CD8-positive, alpha-beta memory T cell (primary cell): ENCODE measurements at regions not wholly inside any gene's neighbourhood (a gene's known extent, or its start where the extent isn't known, plus 50 kb on each side); places are given as distances from the start of the nearest gene placed in this dataset.

Experiments
- CTCF ChIA-PET: fragments of 350-600 bp; sonication (Branson Sonifier 250); formaldehyde crosslinking; loops from one replicate; lab custom pipeline; 2021; ENCODE audit warnings: antibody characterized with exemption; lab: Charles Lee
- POLR2A ChIA-PET: fragments of 350-600 bp; sonication (Branson Sonifier 250); formaldehyde crosslinking; loops from one replicate; lab custom pipeline; 2021; ENCODE audit warnings: antibody characterized with exemption; lab: Charles Lee
- DNase-seq, 5 donors: peaks; one replicate each; pipeline versions ENCODE4 v3.0.0 to v3.0.0-alpha.2; 2020 to 2022; ENCODE audit warnings: mixed read lengths in 1 of 5
- H3K27ac ChIP-seq: one replicate; pipeline ENCODE4 v1.7.0; 2013; ENCODE audit warnings: low read depth, mild to moderate bottlenecking, low read length, moderate library complexity
- H3K27me3 ChIP-seq: 2 replicates; pipeline ENCODE4 v1.7.0; 2013; ENCODE audit warnings: low read length, mild to moderate bottlenecking; ENCODE audit not compliant: insufficient read depth, poor library complexity, severe bottlenecking
- H3K36me3 ChIP-seq: 2 replicates; pipeline ENCODE4 v1.7.0; 2013; ENCODE audit warnings: mild to moderate bottlenecking, low read length, moderate library complexity; ENCODE audit not compliant: insufficient read depth
- H3K4me1 ChIP-seq: 2 replicates; pipeline ENCODE4 v1.7.0; 2013; ENCODE audit warnings: mild to moderate bottlenecking, low read length, moderate library complexity; ENCODE audit not compliant: insufficient read depth
- H3K4me3 ChIP-seq: 2 replicates; pipeline ENCODE4 v1.7.0; 2013; ENCODE audit warnings: mild to moderate bottlenecking, low read length
- H3K9me3 ChIP-seq: 2 replicates; pipeline ENCODE4 v1.7.0; 2013; ENCODE audit warnings: mild to moderate bottlenecking, low read length
- H3K27ac Mint-ChIP-seq, 8 donors: one replicate each; pipeline ENCODE4 v1.8.0; 2020 to 2021; ENCODE audit warnings: mixed read lengths in 8 of 8, mild to moderate bottlenecking in 6 of 8, inconsistent platforms in 3 of 8, moderate library complexity in 3 of 8
- H3K27me3 Mint-ChIP-seq, 2 donors: one replicate each; pipeline ENCODE4 v1.8.0; 2020 to 2021; ENCODE audit warnings: mixed read lengths in 2 of 2, mild to moderate bottlenecking in 1 of 2, moderate library complexity in 1 of 2
- H3K36me3 Mint-ChIP-seq, 3 donors: one replicate each; pipeline ENCODE4 v1.8.0; 2020 to 2021; ENCODE audit warnings: mixed read lengths in 3 of 3, inconsistent platforms in 1 of 3, mild to moderate bottlenecking in 1 of 3
- H3K4me1 Mint-ChIP-seq, 3 donors: one replicate each; pipeline ENCODE4 v1.8.0; 2020 to 2021; ENCODE audit warnings: mixed read lengths in 3 of 3, inconsistent platforms in 1 of 3, mild to moderate bottlenecking in 1 of 3
- H3K4me3 Mint-ChIP-seq, 7 donors: one replicate each; pipeline ENCODE4 v1.8.0; 2020 to 2021; ENCODE audit warnings: mixed read lengths in 7 of 7, mild to moderate bottlenecking in 6 of 7, moderate library complexity in 4 of 7, inconsistent platforms in 2 of 7
- H3K9me3 Mint-ChIP-seq, 5 donors: one replicate each; pipeline ENCODE4 v1.8.0; 2020 to 2022; ENCODE audit warnings: mixed read lengths in 5 of 5, mild to moderate bottlenecking in 3 of 5, moderate library complexity in 2 of 5, inconsistent platforms in 1 of 5

DNA sequence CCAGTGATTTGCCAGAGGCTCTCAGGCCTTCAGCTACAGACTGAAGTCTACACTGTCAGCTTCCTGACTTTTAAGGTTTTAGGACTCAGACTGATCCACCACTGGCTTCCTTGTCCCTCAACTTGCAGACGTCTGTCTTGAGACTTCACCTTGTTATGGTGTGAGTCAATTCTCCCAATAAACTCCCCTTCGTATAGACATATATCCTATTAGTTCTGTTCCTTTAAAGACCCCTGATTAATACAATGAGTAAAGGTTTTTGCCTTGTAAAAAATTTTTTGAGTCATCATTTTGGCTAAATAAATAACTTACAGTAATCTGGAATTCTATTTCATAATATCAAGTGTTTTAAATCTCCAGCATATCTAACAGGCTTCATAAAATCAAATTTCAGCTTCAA is 956.3 kb upstream of the CDH6 start:
- no peaks in the 10 kb centered on the region for H3K36me3 Mint-ChIP-seq
- no peak overlapping the region for H3K4me3 Mint-ChIP-seq
- Histone ChIP-seq H3K27me3 (no peaks in the 10 kb centered on the region), H3K36me3 (no peaks in the 10 kb centered on the region), H3K9me3 (no peaks in the 10 kb centered on the region), H3K4me3 (no peak overlapping the region), H3K4me1 (no peaks in the 10 kb centered on the region), H3K27ac (no peak overlapping the region)
- ChIA-PET POLR2A (no interaction called here), CTCF (no interaction called here)
- no peak for DNase-seq
- no peaks in the 10 kb centered on the region for H3K27me3 Mint-ChIP-seq
- no peaks in the 10 kb centered on the region for H3K4me1 Mint-ChIP-seq
- H3K27ac Mint-ChIP-seq, result no peak overlapping the region
- H3K9me3 Mint-ChIP-seq, result peaks cover 3 to 21% (median 6%) of the 10 kb centered on the region in 5 donors

- H3K27me3 Mint-ChIP-seq, result no peaks in the 10 kb centered on the region
- no peaks in the 10 kb centered on the region for H3K36me3 ChIP-seq
- ChIA-PET POLR2A (no interaction called here), CTCF (no interaction called here)
- no peak overlapping the region for H3K27ac Mint-ChIP-seq
- H3K9me3 ChIP-seq, result no peaks in the 10 kb centered on the region
- H3K4me3 Mint-ChIP-seq, result no peak overlapping the region
- no peak overlapping the region for H3K27ac ChIP-seq
- no peaks in the 10 kb centered on the region for H3K36me3 Mint-ChIP-seq
- no peaks in the 10 kb centered on the region for H3K4me1 Mint-ChIP-seq
- H3K4me1 ChIP-seq, result no peaks in the 10 kb centered on the region
- H3K27me3 ChIP-seq, result no peaks in the 10 kb centered on the region
- peaks cover 7 to 38% (median 24%) of the 10 kb centered on the region in 5 donors for H3K9me3 Mint-ChIP-seq
- no peak overlapping the region for H3K4me3 ChIP-seq
- DNase-seq, result no peak
These were observed 983.7 kb upstream of the CDH6 start for GRCh38 chr5:30209755-30210154.

DNA sequence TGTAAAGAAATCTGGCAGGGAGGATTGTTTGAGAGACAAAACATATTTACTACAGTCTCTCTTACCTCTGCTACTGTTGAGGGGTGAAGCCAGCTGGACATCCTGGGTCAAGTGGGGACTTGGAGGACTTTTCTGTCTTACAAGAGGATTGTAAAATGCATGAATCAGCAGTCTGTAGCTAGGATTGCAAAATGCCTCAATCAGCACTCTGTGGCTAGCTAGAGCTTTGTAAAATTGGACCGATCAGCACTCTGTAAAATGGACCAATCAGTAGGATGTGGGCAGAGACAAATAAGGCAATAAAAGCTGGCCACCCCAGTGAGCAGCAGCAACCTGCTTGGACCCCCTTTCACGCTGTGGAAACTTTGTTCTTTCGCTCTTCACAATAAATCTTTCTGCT is 995.8 kb upstream of the CDH6 start:
- ChIA-PET CTCF (no interaction called here), POLR2A (no interaction called here)
- no peaks in the 10 kb centered on the region for H3K36me3 Mint-ChIP-seq
- Histone ChIP-seq H3K27ac (no peak overlapping the region), H3K4me1 (no peaks in the 10 kb centered on the region), H3K27me3 (no peaks in the 10 kb centered on the region), H3K36me3 (no peaks in the 10 kb centered on the region), H3K9me3 (no peaks in the 10 kb centered on the region), H3K4me3 (no peak overlapping the region)
- H3K27ac Mint-ChIP-seq, result no peak overlapping the region
- DNase-seq, result no peak
- no peaks in the 10 kb centered on the region for H3K4me1 Mint-ChIP-seq
- no peaks in the 10 kb centered on the region for H3K27me3 Mint-ChIP-seq
- H3K9me3 Mint-ChIP-seq, result peaks cover 2 to 26% (median 10%) of the 10 kb centered on the region in 5 donors
- no peak overlapping the region for H3K4me3 Mint-ChIP-seq

DNA sequence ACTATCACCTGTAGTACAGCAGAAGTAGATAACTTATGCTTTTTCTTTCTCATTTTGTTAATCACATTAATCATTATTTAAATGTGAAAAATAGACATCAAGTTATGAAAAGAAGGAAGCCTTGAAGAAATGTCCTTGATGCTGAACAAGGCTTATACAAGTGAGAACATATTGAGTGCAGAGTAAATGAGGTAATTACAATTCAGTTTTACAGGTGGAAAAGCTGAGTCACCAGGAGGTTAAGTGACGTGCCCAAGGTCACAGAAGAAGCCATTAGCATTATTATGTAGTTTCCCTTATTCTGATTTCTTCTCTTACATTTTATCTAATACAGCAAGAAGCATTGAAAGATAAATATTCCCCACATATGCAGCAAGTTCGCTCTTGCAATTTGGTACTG is 998.5 kb upstream of the CDH6 start:
- Mint-ChIP-seq H3K36me3 (no peaks in the 10 kb centered on the region), H3K9me3 (peaks cover 2 to 26% (median 4%) of the 10 kb centered on the region in 5 donors), H3K27ac (no peak overlapping the region), H3K27me3 (no peaks in the 10 kb centered on the region), H3K4me1 (no peaks in the 10 kb centered on the region), H3K4me3 (no peak overlapping the region)
- DNase-seq, result no peak
- Histone ChIP-seq H3K36me3 (no peaks in the 10 kb centered on the region), H3K4me1 (no peaks in the 10 kb centered on the region), H3K4me3 (no peak overlapping the region), H3K27me3 (no peaks in the 10 kb centered on the region), H3K9me3 (no peaks in the 10 kb centered on the region), H3K27ac (no peak overlapping the region)
- ChIA-PET CTCF (no interaction called here), POLR2A (no interaction called here)

- H3K27ac Mint-ChIP-seq, result no peak overlapping the region
- H3K4me3 Mint-ChIP-seq, result no peak overlapping the region
- Histone ChIP-seq H3K27ac (no peak overlapping the region), H3K9me3 (no peaks in the 10 kb centered on the region), H3K4me3 (no peak overlapping the region), H3K27me3 (no peaks in the 10 kb centered on the region), H3K36me3 (no peaks in the 10 kb centered on the region), H3K4me1 (no peaks in the 10 kb centered on the region)
- peaks cover 1 to 24% (median 3%) of the 10 kb centered on the region in 5 donors for H3K9me3 Mint-ChIP-seq
- DNase-seq, result no peak
- H3K27me3 Mint-ChIP-seq, result no peaks in the 10 kb centered on the region
- H3K4me1 Mint-ChIP-seq, result no peaks in the 10 kb centered on the region
- H3K36me3 Mint-ChIP-seq, result no peaks in the 10 kb centered on the region
- ChIA-PET POLR2A (no interaction called here), CTCF (no interaction called here)
These were observed 998.9 kb upstream of the CDH6 start for GRCh38 chr5:30194595-30194994.

DNA sequence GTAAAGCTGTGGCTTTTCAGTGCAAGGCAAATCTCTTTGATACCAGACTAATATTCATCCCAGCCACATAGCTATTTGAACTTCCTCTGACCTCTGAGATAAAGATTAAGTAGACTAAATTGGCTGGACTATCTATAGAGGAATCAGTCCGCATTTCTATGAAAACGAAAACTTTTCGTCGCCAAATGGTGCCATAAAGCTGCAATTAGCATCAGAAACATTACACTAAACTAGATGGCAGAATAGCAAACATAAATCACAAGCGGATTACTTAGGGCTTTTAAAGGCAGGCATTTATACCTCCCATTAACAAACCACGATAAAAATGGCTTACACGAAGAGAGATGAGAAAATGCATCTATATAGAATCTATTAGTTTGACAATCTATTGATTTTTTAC is 1009.7 kb upstream of the CDH6 start:
- H3K36me3 ChIP-seq, result no peaks in the 10 kb centered on the region
- H3K9me3 ChIP-seq, result no peaks in the 10 kb centered on the region
- no peak for DNase-seq
- Mint-ChIP-seq H3K36me3 (no peaks in the 10 kb centered on the region), H3K9me3 (peaks cover 6 to 26% (median 10%) of the 10 kb centered on the region in 5 donors), H3K27me3 (no peaks in the 10 kb centered on the region), H3K4me3 (no peak overlapping the region), H3K27ac (no peak overlapping the region), H3K4me1 (no peaks in the 10 kb centered on the region)
- H3K27ac ChIP-seq, result no peak overlapping the region
- H3K4me3 ChIP-seq, result no peak overlapping the region
- no peaks in the 10 kb centered on the region for H3K4me1 ChIP-seq
- no peaks in the 10 kb centered on the region for H3K27me3 ChIP-seq
- ChIA-PET CTCF (no interaction called here), POLR2A (no interaction called here)

DNA sequence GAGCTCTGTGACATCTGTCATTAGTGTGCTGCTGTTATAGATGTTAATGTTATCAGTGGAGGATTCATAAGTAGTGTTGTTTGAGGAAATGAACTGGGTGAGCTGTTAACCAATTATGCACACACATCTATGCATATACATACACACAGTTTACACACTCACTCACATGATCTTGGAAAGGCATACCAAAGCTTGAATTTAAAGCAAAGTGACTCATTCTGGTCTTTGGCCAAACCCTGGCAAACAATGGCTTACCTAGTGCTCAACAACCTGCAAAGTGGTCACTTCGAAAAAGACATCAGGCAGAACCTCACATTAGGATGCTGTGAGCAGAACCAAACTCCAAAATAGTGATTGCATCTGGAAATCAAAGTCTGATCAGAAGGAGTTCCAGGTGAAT is 1037.3 kb upstream of the CDH6 start:
- Histone ChIP-seq H3K4me1 (no peaks in the 10 kb centered on the region), H3K27me3 (no peaks in the 10 kb centered on the region), H3K4me3 (no peak overlapping the region), H3K27ac (no peak overlapping the region), H3K36me3 (no peaks in the 10 kb centered on the region), H3K9me3 (no peaks in the 10 kb centered on the region)
- ChIA-PET CTCF (no interaction called here), POLR2A (no interaction called here)
- no peak overlapping the region for H3K27ac Mint-ChIP-seq
- no peak overlapping the region for H3K4me3 Mint-ChIP-seq
- H3K36me3 Mint-ChIP-seq, result no peaks in the 10 kb centered on the region
- H3K9me3 Mint-ChIP-seq, result peaks cover 5 to 24% (median 15%) of the 10 kb centered on the region in 5 donors
- no peaks in the 10 kb centered on the region for H3K27me3 Mint-ChIP-seq
- H3K4me1 Mint-ChIP-seq, result no peaks in the 10 kb centered on the region
- no peak for DNase-seq

DNA sequence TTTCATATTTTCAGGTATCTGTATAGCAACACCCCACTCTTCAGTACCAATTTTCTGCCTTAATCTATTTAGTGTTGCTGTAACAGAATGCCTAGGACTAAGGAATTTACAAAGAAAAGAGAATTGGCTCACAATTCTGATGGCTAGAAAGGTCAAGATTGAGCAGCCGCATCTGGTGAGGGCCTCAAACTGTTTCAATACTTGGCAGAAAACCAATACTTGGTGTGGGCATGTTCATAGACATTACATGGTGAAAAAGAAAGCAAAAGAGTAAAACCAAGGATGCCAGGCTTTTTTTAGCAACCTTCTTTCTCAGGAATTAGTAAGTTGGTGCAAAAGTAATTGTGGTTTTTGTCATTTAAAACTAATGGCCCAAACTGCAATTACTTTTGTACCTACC is 1041.1 kb upstream of the CDH6 start:
- Mint-ChIP-seq H3K9me3 (peaks cover 8 to 33% (median 12%) of the 10 kb centered on the region in 5 donors), H3K4me1 (no peaks in the 10 kb centered on the region), H3K4me3 (no peak overlapping the region), H3K27ac (no peak overlapping the region), H3K36me3 (no peaks in the 10 kb centered on the region), H3K27me3 (no peaks in the 10 kb centered on the region)
- Histone ChIP-seq H3K36me3 (no peaks in the 10 kb centered on the region), H3K9me3 (no peaks in the 10 kb centered on the region), H3K4me1 (no peaks in the 10 kb centered on the region), H3K4me3 (no peak overlapping the region), H3K27me3 (no peaks in the 10 kb centered on the region), H3K27ac (no peak overlapping the region)
- CTCF ChIA-PET, result no interaction called here
- no peak for DNase-seq
- POLR2A ChIA-PET, result no interaction called here

DNA sequence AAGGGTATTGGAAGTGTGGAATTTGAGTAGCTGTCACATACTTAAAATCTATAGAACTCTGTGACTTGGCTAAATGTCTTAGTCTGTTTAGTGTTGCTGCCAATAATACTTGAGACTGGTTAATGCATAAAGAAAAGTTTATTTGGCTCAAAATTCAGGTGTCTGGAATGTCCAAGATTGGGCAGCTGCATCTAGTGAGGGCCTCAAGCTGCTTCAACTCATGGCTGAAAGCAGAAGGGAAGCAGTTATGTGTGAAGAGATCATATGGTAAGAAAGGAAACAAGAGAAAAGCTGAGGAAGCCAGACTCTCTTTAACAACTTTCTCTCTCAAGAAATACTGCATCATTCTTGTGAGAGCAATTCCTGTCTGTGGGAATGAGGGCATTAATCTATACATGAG is 1043.3 kb upstream of the CDH6 start:
- no peak overlapping the region for H3K27ac Mint-ChIP-seq
- H3K9me3 Mint-ChIP-seq, result peaks cover 5 to 43% (median 18%) of the 10 kb centered on the region in 5 donors
- ChIA-PET CTCF (no interaction called here), POLR2A (no interaction called here)
- no peaks in the 10 kb centered on the region for H3K36me3 ChIP-seq
- H3K4me1 Mint-ChIP-seq, result no peaks in the 10 kb centered on the region
- DNase-seq, result no peak
- no peaks in the 10 kb centered on the region for H3K36me3 Mint-ChIP-seq
- H3K9me3 ChIP-seq, result no peaks in the 10 kb centered on the region
- H3K27me3 Mint-ChIP-seq, result no peaks in the 10 kb centered on the region
- no peaks in the 10 kb centered on the region for H3K27me3 ChIP-seq
- H3K4me1 ChIP-seq, result no peaks in the 10 kb centered on the region
- no peak overlapping the region for H3K4me3 ChIP-seq
- no peak overlapping the region for H3K27ac ChIP-seq
- H3K4me3 Mint-ChIP-seq, result no peak overlapping the region
